H9 (cell line): ENCODE measurements at regions not wholly inside any gene's neighbourhood (a gene's known extent, or its start where the extent isn't known, plus 50 kb on each side); places are given as distances from the start of the nearest gene placed in this dataset.

Experiments used
- DNase-seq: peaks from one replicate; pipeline ENCODE4 v3.0.0-alpha.2; 2017
- H2AFZ ChIP-seq: one replicate; pipeline ENCODE4 v1.6.1; 2013; ENCODE audit warnings: mild to moderate bottlenecking, low read length, control low read depth, moderate library complexity
- H2AK5ac ChIP-seq: 2 replicates; pipeline ENCODE4 v1.6.1; 2013; ENCODE audit warnings: low read length, control low read depth, mixed read lengths; ENCODE audit not compliant: insufficient read length
- H2BK120ac ChIP-seq: one replicate; pipeline ENCODE4 v1.6.1; 2013; ENCODE audit warnings: low read depth, mild to moderate bottlenecking, low read length, control low read depth, inconsistent platforms; ENCODE audit not compliant: poor library complexity, severe bottlenecking
- H2BK12ac ChIP-seq: 2 replicates; pipeline ENCODE4 v1.6.1; 2013; ENCODE audit warnings: low read length, control low read depth, mixed read lengths, low read depth; ENCODE audit not compliant: insufficient read length
- H2BK15ac ChIP-seq: 2 replicates; pipeline ENCODE4 v1.6.1; 2013; ENCODE audit warnings: low read depth, low read length, control low read depth
- H2BK20ac ChIP-seq: one replicate; pipeline ENCODE4 v1.6.1; 2013; ENCODE audit warnings: low read depth, mild to moderate bottlenecking, low read length, control low read depth, inconsistent platforms; ENCODE audit not compliant: poor library complexity, severe bottlenecking
- H2BK5ac ChIP-seq: 2 replicates; pipeline ENCODE4 v1.6.1; 2013; ENCODE audit warnings: low read length, control low read depth, mixed read lengths; ENCODE audit not compliant: insufficient read length
- H3K14ac ChIP-seq: 2 replicates; pipeline ENCODE4 v1.6.1; 2013; ENCODE audit warnings: low read length, control low read depth; ENCODE audit not compliant: insufficient read depth
- H3K18ac ChIP-seq: 2 replicates; pipeline ENCODE4 v1.6.1; 2013; ENCODE audit warnings: low read depth, mild to moderate bottlenecking, mixed read lengths, low read length, control low read depth; ENCODE audit not compliant: insufficient read length
- H3K23ac ChIP-seq: 2 replicates; pipeline ENCODE4 v1.6.1; 2013; ENCODE audit warnings: low read length, control low read depth, mixed read lengths, low read depth; ENCODE audit not compliant: insufficient read length
- H3K23me2 ChIP-seq: 2 replicates; pipeline ENCODE4 v1.6.1; 2013; ENCODE audit warnings: low read depth, mild to moderate bottlenecking, mixed read lengths, low read length, control low read depth; ENCODE audit not compliant: insufficient read length, poor library complexity, severe bottlenecking
- H3K27ac ChIP-seq: 2 replicates; pipeline ENCODE4 v1.5.1; 2013; ENCODE audit warnings: low read length, control low read depth, mixed read lengths, low read depth; ENCODE audit not compliant: insufficient read length
- H3K27me3 ChIP-seq: 2 replicates; pipeline ENCODE4 v1.6.1; 2013; ENCODE audit warnings: low read length, control low read depth, inconsistent platforms; ENCODE audit not compliant: insufficient read depth
- H3K4ac ChIP-seq: 2 replicates; pipeline ENCODE4 v1.6.1; 2013; ENCODE audit warnings: low read depth, mild to moderate bottlenecking, control low read depth, inconsistent platforms, low read length, moderate library complexity
- H3K4me1 ChIP-seq: 2 replicates; pipeline ENCODE4 v1.6.1; 2013; ENCODE audit warnings: low read length, control low read depth, inconsistent platforms; ENCODE audit not compliant: insufficient read depth
- H3K4me2 ChIP-seq: 2 replicates; pipeline ENCODE4 v1.6.1; 2013; ENCODE audit warnings: low read length, control low read depth, mixed read lengths; ENCODE audit not compliant: insufficient read length, insufficient read depth
- H3K56ac ChIP-seq: 2 replicates; pipeline ENCODE4 v1.6.1; 2013; ENCODE audit warnings: low read depth, mild to moderate bottlenecking, mixed read lengths, low read length, control low read depth; ENCODE audit not compliant: insufficient read length
- H3K79me1 ChIP-seq: 2 replicates; pipeline ENCODE4 v1.6.1; 2013; ENCODE audit warnings: low read depth, mild to moderate bottlenecking, moderate library complexity, low read length, control low read depth, inconsistent platforms; ENCODE audit not compliant: insufficient read depth, poor library complexity, severe bottlenecking
- H3K79me2 ChIP-seq: 2 replicates; pipeline ENCODE4 v1.6.1; 2013; ENCODE audit warnings: low read length, control low read depth, inconsistent platforms; ENCODE audit not compliant: insufficient read depth
- H3K9ac ChIP-seq: 2 replicates; pipeline ENCODE4 v1.6.1; 2013; ENCODE audit warnings: low read length, control low read depth, mixed read lengths; ENCODE audit not compliant: insufficient read length; ENCODE audit errors: extremely low read depth
- H3K9me3 ChIP-seq: one replicate; pipeline ENCODE4 v1.6.1; 2013; ENCODE audit warnings: low read depth, low read length, inconsistent platforms; ENCODE audit not compliant: control insufficient read depth
- H3T11ph ChIP-seq: one replicate; pipeline ENCODE4 v1.6.1; 2013; ENCODE audit warnings: mild to moderate bottlenecking, low read length, control low read depth, inconsistent platforms
- H4K20me1 ChIP-seq: one replicate; pipeline ENCODE4 v1.6.1; 2013; ENCODE audit not compliant: control insufficient read depth, insufficient read length, insufficient read depth
- H4K5ac ChIP-seq: 2 replicates; pipeline ENCODE4 v1.6.1; 2013; ENCODE audit warnings: low read depth, mild to moderate bottlenecking, mixed read lengths, low read length, control low read depth; ENCODE audit not compliant: insufficient read length
- H4K8ac ChIP-seq: replicated peaks from 2 replicates; pipeline ENCODE4 v1.6.1; 2013; ENCODE audit warnings: low read length, control low read depth, mixed read lengths, low read depth; ENCODE audit not compliant: insufficient read length
- H4K91ac ChIP-seq: 2 replicates; pipeline ENCODE4 v1.6.1; 2013; ENCODE audit warnings: low read depth, mild to moderate bottlenecking, moderate library complexity, mixed read lengths, low read length, control low read depth; ENCODE audit not compliant: insufficient read length
- H3K27ac Mint-ChIP-seq, 3 experiments: 2 replicates in 2 of 3; 3 replicates in 1 of 3; pipeline ENCODE4 v1.8.0; 2020 to 2021; ENCODE audit warnings: mixed read lengths in 3 of 3, mild to moderate bottlenecking in 1 of 3, moderate library complexity in 1 of 3
- H3K27me3 Mint-ChIP-seq: 2 replicates; pipeline ENCODE4 v1.8.0; 2021; ENCODE audit warnings: low read depth, mild to moderate bottlenecking, moderate library complexity, mixed read lengths
- H3K36me3 Mint-ChIP-seq, 3 experiments: 2 replicates in 2 of 3; 3 replicates in 1 of 3; pipeline ENCODE4 v1.8.0; 2020 to 2021; ENCODE audit warnings: low read depth in 3 of 3, mixed read lengths in 3 of 3; ENCODE audit not compliant: insufficient read depth in 1 of 3
- H3K4me1 Mint-ChIP-seq, 2 experiments: 2 replicates each; pipeline ENCODE4 v1.8.0; 2020; ENCODE audit warnings: mixed read lengths in 2 of 2
- H3K4me3 Mint-ChIP-seq, 2 experiments: 2 replicates in 1 of 2; 3 replicates in 1 of 2; pipeline ENCODE4 v1.8.0; 2020 to 2021; ENCODE audit warnings: mild to moderate bottlenecking in 2 of 2, mixed read lengths in 2 of 2, moderate library complexity in 1 of 2
- H3K9me3 Mint-ChIP-seq, 2 experiments: 2 replicates in 1 of 2; 3 replicates in 1 of 2; pipeline ENCODE4 v1.8.0; 2020; ENCODE audit warnings: mild to moderate bottlenecking in 2 of 2, mixed read lengths in 2 of 2, moderate library complexity in 1 of 2
- CTCF ChIP-seq: fragments of 200-600 bp; sonication (generic); conservative IDR thresholded peaks from 3 replicates; pipeline ENCODE4 v1.8.0; 2021; ENCODE audit warnings: antibody characterized with exemption, mild to moderate bottlenecking
- WGBS: extraction: QIAGEN DNeasy Blood & Tissue Kit; methylation state at CpG from one replicate; pipeline ENCODE4 v1.1.7; 2013; ENCODE audit warnings: missing lambda C conversion rate, low lambda C conversion rate, mixed read lengths; ENCODE audit not compliant: insufficient read length; ENCODE audit errors: extremely low coverage; 5-methylcytosine and 5-hydroxymethylcytosine counted together

- H3K9me3 Mint-ChIP-seq = peaks cover 2 to 8% of the 10 kb centered on the region in 2 experiments; a peak in 4 of 5 replicates
- Histone ChIP-seq H3K9ac (no peak overlapping the region), H4K91ac (no peak overlapping the region), H3K27me3 (no peaks in the 10 kb centered on the region), H2BK5ac (no peak overlapping the region), H3T11ph (no peak overlapping the region), H3K18ac (no peak overlapping the region), H2BK12ac (no peak overlapping the region), H3K4ac (no peak overlapping the region), H3K23me2 (no peaks in the 10 kb centered on the region), H2BK120ac (no peak overlapping the region), H4K5ac (no peak overlapping the region), H2BK20ac (no peak overlapping the region), H2AK5ac (no peak overlapping the region), H4K20me1 (no peaks in the 10 kb centered on the region), H3K27ac (no peak overlapping the region), H3K79me2 (no peaks in the 10 kb centered on the region), H3K23ac (no peak overlapping the region), H3K4me1 (no peaks in the 10 kb centered on the region; the same call in 1 of the 2 replicates), H3K9me3 (no peaks in the 10 kb centered on the region), H3K56ac (no peak overlapping the region), H3K14ac (no peak overlapping the region), H4K8ac (no peak overlapping the region), H2BK15ac (no peak overlapping the region), H2AFZ (no peak overlapping the region), H3K79me1 (no peaks in the 10 kb centered on the region), H3K4me2 (no peak overlapping the region)
- peaks cover 14 to 21% of the 10 kb centered on the region in 2 experiments for H3K4me1 Mint-ChIP-seq
- H3K36me3 Mint-ChIP-seq = no peaks in the 10 kb centered on the region; a peak in 2 of 7 replicates
- no peak overlapping the region for H3K27ac Mint-ChIP-seq
- DNase-seq = no peak
- WGBS = no CpG with 5 or more reads among the region's 5 CpGs
- TF ChIP-seq CTCF = no peak
- no peak overlapping the region for H3K4me3 Mint-ChIP-seq
- no peaks in the 10 kb centered on the region for H3K27me3 Mint-ChIP-seq
These were observed 220.5 kb upstream of the ADRA1B start for GRCh38 chr5:159695741-159696294.
